ENCODE measurements at regions not wholly inside any gene's neighbourhood (a gene's known extent, or its start where the extent isn't known, plus 50 kb on each side); places are given as distances from the start of the nearest gene placed in this dataset.

DNA sequence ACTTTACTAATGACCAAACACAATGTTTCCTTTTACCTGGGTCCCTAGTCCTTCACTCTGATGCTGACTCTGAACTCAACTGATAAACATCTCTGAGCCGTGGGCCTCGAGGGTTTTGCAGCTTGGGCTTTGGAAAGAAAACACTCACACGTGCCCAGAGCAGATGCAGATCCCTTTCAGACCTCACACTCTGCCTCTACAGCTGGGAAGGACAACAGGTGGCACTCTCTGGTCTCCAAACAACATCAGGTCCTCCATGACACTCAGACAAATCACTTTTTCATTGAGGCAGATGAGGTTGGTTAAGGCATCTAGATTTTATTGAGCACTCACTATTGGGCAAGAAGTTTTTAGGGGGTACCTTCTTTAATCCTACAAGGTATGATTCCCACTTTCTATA is 64.7 kb upstream of the NTRK3 start:
- WGBS (ENCODE audit: insufficient coverage, insufficient read length) = no CpG with 5 or more reads among the region's 3 CpGs
- Histone ChIP-seq H3K27me3 (ENCODE audit: control insufficient read depth, insufficient read depth, low read length) (no peaks in the 10 kb centered on the region), H3K36me3 (ENCODE audit: control insufficient read depth, insufficient read depth, low read length) (no peaks in the 10 kb centered on the region), H3K27ac (ENCODE audit: low read length) (no peak overlapping the region), H3K4me3 (ENCODE audit: low read length) (no peak overlapping the region), H3K9me3 (ENCODE audit: control insufficient read depth, insufficient read depth, low read length) (no peaks in the 10 kb centered on the region), H3K4me1 (ENCODE audit: control insufficient read depth, insufficient read depth, low read length) (no peaks in the 10 kb centered on the region)
- no peak for DNase-seq (ENCODE audit: low read depth, low spot score)

DNA sequence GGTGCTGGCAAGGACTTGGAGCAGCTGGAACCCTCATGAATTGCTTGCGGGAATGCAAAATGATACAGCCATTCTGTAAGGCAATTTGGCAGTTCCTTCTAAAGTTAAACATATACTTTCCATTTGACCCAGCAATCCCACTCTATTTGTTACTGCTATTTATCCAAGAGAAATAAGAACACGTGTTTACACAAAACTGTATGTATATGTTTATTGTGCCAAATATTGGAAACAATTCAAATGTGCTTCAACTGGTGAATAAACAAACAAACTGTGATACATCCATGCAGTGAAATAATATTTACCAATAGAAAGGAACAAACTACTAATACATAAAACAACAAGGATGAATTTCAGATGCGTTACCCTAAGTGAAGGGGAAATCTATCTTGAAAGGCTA is 60.0 kb upstream of the NTRK3 start:
- H3K9me3 ChIP-seq (ENCODE audit: control insufficient read depth, insufficient read depth, low read length) = no peaks in the 10 kb centered on the region
- H3K4me3 ChIP-seq (ENCODE audit: low read length) = no peak overlapping the region
- H3K4me1 ChIP-seq (ENCODE audit: control insufficient read depth, insufficient read depth, low read length) = no peaks in the 10 kb centered on the region
- no peak for DNase-seq (ENCODE audit: low read depth, low spot score)
- no peak overlapping the region for H3K27ac ChIP-seq (ENCODE audit: low read length)
- H3K36me3 ChIP-seq (ENCODE audit: control insufficient read depth, insufficient read depth, low read length) = no peaks in the 10 kb centered on the region
- no CpG with 5 or more reads among the region's 3 CpGs for WGBS (ENCODE audit: insufficient coverage, insufficient read length)
- H3K27me3 ChIP-seq (ENCODE audit: control insufficient read depth, insufficient read depth, low read length) = no peaks in the 10 kb centered on the region

DNA sequence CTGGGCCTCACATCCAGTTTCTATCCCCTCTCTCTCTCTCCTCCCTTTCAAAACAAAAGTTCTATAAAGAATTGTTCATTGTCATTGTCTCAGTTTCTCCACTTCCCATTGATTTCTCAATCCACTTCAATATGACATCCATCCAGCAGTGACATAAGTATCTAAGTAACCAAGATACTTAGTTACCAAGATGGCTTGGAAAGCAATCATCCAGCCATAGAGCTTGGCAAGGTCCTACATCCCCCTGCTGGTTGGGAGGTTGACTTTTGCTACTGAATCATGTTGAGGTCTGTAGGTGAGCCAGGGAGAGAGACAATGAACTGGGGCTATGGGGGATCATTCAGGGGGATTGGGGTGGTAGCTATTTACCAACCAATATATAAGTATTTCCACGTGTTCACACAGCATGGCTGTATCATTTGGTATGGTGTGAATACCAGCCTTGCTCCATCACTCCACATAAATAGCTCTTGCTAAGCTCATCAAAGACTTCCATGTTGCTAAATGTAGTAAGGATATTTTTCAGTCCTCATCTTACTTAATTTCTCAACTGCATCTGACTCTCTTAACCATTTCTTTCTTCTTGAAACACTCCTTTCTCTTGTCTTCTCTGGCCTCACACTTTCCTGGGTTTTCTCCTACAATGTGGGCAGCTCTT is 58.8 kb upstream of the NTRK3 start:
- Histone ChIP-seq H3K4me3 (ENCODE audit: low read length) (no peak overlapping the region), H3K9me3 (ENCODE audit: control insufficient read depth, insufficient read depth, low read length) (no peaks in the 10 kb centered on the region), H3K36me3 (ENCODE audit: control insufficient read depth, insufficient read depth, low read length) (no peaks in the 10 kb centered on the region), H3K27ac (ENCODE audit: low read length) (no peak overlapping the region), H3K4me1 (ENCODE audit: control insufficient read depth, insufficient read depth, low read length) (no peaks in the 10 kb centered on the region), H3K27me3 (ENCODE audit: control insufficient read depth, insufficient read depth, low read length) (no peaks in the 10 kb centered on the region)
- WGBS (ENCODE audit: insufficient coverage, insufficient read length) = no CpG with 5 or more reads among the region's 1 CpG
- no peak for DNase-seq (ENCODE audit: low read depth, low spot score)

DNA sequence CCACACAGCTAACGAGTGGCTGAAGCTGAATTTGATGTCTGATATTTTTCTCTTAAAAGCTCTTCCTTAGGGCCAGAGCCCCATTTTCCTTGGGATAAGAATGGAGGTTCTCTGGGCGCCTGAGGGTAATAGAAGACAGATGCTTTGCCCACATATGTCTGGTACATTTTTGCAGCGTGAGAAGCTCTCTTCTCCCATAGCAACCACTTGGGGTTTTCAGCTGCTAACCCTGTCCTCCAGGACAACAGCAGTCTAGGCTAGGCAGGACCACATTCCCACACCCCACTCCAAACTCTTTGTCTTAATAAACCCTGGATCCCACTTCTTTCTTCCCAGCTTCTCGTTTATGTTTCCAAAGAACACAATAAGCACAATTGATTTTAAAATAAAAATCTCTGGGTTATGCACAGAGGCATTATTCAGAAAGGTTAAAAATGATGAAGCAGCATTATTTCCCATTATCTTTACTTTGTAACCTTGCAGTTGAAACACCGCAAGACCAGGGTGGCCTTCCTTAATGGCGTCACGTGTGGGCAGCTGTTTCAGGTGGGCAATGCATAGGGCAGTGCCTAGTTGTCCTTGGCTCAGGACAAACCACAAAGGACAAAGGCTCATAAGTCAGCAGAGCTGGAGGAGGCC is 56.5 kb upstream of the NTRK3 start:
- no peaks in the 10 kb centered on the region for H3K36me3 ChIP-seq (ENCODE audit: control insufficient read depth, insufficient read depth, low read length)
- no peak for DNase-seq (ENCODE audit: low read depth, low spot score)
- no peak overlapping the region for H3K4me3 ChIP-seq (ENCODE audit: low read length)
- no CpG with 5 or more reads among the region's 7 CpGs for WGBS (ENCODE audit: insufficient coverage, insufficient read length)
- no peaks in the 10 kb centered on the region for H3K9me3 ChIP-seq (ENCODE audit: control insufficient read depth, insufficient read depth, low read length)
- no peaks in the 10 kb centered on the region for H3K4me1 ChIP-seq (ENCODE audit: control insufficient read depth, insufficient read depth, low read length)
- H3K27me3 ChIP-seq (ENCODE audit: control insufficient read depth, insufficient read depth, low read length) = no peaks in the 10 kb centered on the region
- no peak overlapping the region for H3K27ac ChIP-seq (ENCODE audit: low read length)

DNA sequence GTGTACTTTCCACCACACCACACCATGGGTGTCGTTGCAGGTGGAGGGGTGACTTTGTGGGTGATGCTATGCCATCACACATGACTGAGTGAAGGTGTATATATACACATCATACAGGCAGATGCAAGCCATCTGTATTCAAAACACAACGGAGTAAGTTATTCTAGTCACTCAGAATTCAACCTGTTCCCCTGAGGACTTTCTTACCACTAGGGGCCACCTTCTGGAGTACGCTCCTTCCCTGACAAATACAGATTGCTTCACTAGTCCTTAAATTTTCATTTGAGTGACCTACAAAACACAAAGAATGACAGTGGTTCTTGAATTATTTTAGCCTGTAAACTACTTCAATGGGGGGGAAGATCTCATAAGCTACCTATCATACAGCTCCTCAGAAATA is 52.8 kb upstream of the NTRK3 start:
- Histone ChIP-seq H3K27ac (ENCODE audit: low read length) (no peak overlapping the region), H3K27me3 (ENCODE audit: control insufficient read depth, insufficient read depth, low read length) (no peaks in the 10 kb centered on the region), H3K36me3 (ENCODE audit: control insufficient read depth, insufficient read depth, low read length) (no peaks in the 10 kb centered on the region), H3K4me1 (ENCODE audit: control insufficient read depth, insufficient read depth, low read length) (no peaks in the 10 kb centered on the region), H3K9me3 (ENCODE audit: control insufficient read depth, insufficient read depth, low read length) (no peaks in the 10 kb centered on the region), H3K4me3 (ENCODE audit: low read length) (no peak overlapping the region)
- WGBS (ENCODE audit: insufficient coverage, insufficient read length) = no CpG with 5 or more reads among the region's 3 CpGs
- DNase-seq (ENCODE audit: low read depth, low spot score) = no peak

DNA sequence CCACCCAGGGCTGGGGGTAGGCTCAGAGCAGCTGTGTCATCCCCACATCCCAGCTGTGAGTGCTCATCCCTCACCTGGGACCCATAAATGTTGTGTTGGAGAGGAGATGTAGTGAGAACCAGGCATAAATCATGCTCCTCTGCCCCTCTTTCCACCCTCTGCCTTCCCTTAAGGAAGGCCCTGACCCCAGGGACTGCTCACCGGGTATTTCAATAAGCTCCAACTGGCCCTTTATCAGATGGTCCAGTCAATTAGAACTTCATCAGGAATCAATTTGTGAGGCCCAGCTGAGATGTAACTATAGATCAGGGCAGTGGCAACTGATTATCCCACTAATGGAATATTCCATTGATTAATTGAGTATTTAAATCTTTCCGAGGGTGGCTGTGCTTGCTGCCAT is 50.8 kb upstream of the NTRK3 start:
- Histone ChIP-seq H3K36me3 (ENCODE audit: control insufficient read depth, insufficient read depth, low read length) (no peaks in the 10 kb centered on the region), H3K9me3 (ENCODE audit: control insufficient read depth, insufficient read depth, low read length) (no peaks in the 10 kb centered on the region), H3K4me1 (ENCODE audit: control insufficient read depth, insufficient read depth, low read length) (no peaks in the 10 kb centered on the region), H3K4me3 (ENCODE audit: low read length) (no peak overlapping the region), H3K27ac (ENCODE audit: low read length) (no peak overlapping the region), H3K27me3 (ENCODE audit: control insufficient read depth, insufficient read depth, low read length) (no peaks in the 10 kb centered on the region)
- no peak for DNase-seq (ENCODE audit: low read depth, low spot score)
- no CpG with 5 or more reads among the region's 2 CpGs for WGBS (ENCODE audit: insufficient coverage, insufficient read length)
